ENCODE measurements at regions not wholly inside any gene's neighbourhood (a gene's known extent, or its start where the extent isn't known, plus 50 kb on each side); places are given as distances from the start of the nearest gene placed in this dataset.

DNA sequence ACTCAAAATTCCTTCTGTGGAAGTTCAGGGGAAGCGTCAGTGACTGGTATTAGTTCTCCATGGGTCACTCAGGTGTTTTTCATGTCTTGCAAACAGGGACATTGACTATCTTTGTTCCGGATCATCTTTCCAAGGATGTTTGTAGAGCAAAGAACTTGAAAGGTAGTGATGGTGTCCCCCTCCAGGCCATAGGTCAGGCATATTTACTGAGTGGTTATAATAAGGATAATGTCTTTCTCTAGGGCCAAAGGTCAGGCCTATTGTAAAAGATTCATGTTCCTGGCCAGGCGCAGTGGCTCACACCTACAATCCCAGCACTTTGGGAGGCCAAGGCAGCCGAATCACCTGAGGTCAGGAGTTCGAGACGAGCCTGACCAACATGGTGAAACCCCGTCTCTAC lies 614.8 kb downstream of the KIF4B start (continued):
- TF ChIP-seq, protein P1, sequence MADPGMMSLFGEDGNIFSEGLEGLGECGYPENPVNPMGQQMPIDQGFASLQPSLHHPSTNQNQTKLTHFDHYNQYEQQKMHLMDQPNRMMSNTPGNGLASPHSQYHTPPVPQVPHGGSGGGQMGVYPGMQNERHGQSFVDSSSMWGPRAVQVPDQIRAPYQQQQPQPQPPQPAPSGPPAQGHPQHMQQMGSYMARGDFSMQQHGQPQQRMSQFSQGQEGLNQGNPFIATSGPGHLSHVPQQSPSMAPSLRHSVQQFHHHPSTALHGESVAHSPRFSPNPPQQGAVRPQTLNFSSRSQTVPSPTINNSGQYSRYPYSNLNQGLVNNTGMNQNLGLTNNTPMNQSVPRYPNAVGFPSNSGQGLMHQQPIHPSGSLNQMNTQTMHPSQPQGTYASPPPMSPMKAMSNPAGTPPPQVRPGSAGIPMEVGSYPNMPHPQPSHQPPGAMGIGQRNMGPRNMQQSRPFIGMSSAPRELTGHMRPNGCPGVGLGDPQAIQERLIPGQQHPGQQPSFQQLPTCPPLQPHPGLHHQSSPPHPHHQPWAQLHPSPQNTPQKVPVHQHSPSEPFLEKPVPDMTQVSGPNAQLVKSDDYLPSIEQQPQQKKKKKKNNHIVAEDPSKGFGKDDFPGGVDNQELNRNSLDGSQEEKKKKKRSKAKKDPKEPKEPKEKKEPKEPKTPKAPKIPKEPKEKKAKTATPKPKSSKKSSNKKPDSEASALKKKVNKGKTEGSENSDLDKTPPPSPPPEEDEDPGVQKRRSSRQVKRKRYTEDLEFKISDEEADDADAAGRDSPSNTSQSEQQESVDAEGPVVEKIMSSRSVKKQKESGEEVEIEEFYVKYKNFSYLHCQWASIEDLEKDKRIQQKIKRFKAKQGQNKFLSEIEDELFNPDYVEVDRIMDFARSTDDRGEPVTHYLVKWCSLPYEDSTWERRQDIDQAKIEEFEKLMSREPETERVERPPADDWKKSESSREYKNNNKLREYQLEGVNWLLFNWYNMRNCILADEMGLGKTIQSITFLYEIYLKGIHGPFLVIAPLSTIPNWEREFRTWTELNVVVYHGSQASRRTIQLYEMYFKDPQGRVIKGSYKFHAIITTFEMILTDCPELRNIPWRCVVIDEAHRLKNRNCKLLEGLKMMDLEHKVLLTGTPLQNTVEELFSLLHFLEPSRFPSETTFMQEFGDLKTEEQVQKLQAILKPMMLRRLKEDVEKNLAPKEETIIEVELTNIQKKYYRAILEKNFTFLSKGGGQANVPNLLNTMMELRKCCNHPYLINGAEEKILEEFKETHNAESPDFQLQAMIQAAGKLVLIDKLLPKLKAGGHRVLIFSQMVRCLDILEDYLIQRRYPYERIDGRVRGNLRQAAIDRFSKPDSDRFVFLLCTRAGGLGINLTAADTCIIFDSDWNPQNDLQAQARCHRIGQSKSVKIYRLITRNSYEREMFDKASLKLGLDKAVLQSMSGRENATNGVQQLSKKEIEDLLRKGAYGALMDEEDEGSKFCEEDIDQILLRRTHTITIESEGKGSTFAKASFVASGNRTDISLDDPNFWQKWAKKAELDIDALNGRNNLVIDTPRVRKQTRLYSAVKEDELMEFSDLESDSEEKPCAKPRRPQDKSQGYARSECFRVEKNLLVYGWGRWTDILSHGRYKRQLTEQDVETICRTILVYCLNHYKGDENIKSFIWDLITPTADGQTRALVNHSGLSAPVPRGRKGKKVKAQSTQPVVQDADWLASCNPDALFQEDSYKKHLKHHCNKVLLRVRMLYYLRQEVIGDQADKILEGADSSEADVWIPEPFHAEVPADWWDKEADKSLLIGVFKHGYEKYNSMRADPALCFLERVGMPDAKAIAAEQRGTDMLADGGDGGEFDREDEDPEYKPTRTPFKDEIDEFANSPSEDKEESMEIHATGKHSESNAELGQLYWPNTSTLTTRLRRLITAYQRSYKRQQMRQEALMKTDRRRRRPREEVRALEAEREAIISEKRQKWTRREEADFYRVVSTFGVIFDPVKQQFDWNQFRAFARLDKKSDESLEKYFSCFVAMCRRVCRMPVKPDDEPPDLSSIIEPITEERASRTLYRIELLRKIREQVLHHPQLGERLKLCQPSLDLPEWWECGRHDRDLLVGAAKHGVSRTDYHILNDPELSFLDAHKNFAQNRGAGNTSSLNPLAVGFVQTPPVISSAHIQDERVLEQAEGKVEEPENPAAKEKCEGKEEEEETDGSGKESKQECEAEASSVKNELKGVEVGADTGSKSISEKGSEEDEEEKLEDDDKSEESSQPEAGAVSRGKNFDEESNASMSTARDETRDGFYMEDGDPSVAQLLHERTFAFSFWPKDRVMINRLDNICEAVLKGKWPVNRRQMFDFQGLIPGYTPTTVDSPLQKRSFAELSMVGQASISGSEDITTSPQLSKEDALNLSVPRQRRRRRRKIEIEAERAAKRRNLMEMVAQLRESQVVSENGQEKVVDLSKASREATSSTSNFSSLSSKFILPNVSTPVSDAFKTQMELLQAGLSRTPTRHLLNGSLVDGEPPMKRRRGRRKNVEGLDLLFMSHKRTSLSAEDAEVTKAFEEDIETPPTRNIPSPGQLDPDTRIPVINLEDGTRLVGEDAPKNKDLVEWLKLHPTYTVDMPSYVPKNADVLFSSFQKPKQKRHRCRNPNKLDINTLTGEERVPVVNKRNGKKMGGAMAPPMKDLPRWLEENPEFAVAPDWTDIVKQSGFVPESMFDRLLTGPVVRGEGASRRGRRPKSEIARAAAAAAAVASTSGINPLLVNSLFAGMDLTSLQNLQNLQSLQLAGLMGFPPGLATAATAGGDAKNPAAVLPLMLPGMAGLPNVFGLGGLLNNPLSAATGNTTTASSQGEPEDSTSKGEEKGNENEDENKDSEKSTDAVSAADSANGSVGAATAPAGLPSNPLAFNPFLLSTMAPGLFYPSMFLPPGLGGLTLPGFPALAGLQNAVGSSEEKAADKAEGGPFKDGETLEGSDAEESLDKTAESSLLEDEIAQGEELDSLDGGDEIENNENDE (IDR thresholded peaks at IDR 0.05; ENCODE audit: insufficient replicate concordance, low read length) = no peak
- no peak for TF ChIP-seq KDM4A (IDR thresholded peaks at IDR 0.05; ENCODE audit: low read depth, low read length, severe bottlenecking)
- TF ChIP-seq, protein P2, sequence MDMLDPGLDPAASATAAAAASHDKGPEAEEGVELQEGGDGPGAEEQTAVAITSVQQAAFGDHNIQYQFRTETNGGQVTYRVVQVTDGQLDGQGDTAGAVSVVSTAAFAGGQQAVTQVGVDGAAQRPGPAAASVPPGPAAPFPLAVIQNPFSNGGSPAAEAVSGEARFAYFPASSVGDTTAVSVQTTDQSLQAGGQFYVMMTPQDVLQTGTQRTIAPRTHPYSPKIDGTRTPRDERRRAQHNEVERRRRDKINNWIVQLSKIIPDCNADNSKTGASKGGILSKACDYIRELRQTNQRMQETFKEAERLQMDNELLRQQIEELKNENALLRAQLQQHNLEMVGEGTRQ (IDR thresholded peaks at IDR 0.05; ENCODE audit: low read length) = no peak

Data from H1 (cell line).